T-helper 2 cell (primary cell): ENCODE measurements at regions not wholly inside any gene's neighbourhood (a gene's known extent, or its start where the extent isn't known, plus 50 kb on each side); places are given as distances from the start of the nearest gene placed in this dataset.

Experiments
- DNase-seq, 5 experiments: peaks; one replicate each; pipeline versions ENCODE4 v3.0.0 to v3.0.0-alpha.2; 2012 to 2022

DNA sequence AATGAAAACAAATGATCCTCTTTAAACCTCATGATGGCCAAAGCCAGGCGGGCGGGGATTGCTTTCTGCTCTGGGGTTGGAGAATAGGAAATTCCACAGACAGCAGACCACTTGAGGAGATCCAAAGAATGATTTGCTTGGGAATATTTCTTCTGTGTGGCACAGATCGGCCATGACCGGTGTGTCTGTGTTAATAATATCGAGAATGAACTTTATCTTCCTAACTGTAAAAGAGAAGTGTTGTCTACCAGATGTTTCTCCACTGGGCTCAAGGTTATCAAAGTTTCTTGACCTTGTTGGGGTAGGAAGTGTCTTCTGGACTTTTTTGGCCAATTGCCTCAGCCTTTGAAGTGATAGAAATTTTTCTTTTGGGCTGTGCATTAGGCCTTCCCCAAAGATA lies 186.6 kb upstream of the ZFHX3 start:
- no peak for DNase-seq

DNA sequence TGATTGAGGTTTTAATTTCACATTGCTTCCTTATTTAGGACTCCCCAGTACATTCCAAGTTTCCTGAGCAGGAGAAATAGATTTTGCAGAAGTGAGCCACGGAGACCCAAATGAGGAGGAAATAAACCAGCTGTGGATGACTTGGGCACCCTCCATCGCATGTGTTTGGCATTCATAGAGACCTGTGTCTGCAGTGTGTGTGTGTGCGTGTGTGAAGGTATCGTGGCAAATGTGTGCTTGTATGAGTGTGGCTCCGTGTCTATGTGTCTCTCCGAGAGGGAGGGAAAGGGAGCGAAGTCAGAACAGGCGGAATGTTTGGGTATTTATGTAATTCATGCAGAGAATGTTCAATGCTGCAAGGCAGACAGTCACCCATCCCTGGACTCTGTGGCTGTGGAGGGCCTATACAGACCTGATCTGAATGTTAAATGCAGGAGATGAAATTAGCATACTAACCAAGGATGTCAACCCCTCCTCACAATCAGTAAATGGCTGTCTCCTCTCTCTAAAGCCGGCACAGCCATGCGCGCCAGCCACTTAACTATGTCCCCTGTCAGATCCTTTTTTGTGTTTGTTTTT lies 186.0 kb upstream of the ZFHX3 start:
- no peak for DNase-seq

- DNase-seq, result no peak
These were observed 185.4 kb upstream of the ZFHX3 start for GRCh38 chr16:73233329-73233765.

DNA sequence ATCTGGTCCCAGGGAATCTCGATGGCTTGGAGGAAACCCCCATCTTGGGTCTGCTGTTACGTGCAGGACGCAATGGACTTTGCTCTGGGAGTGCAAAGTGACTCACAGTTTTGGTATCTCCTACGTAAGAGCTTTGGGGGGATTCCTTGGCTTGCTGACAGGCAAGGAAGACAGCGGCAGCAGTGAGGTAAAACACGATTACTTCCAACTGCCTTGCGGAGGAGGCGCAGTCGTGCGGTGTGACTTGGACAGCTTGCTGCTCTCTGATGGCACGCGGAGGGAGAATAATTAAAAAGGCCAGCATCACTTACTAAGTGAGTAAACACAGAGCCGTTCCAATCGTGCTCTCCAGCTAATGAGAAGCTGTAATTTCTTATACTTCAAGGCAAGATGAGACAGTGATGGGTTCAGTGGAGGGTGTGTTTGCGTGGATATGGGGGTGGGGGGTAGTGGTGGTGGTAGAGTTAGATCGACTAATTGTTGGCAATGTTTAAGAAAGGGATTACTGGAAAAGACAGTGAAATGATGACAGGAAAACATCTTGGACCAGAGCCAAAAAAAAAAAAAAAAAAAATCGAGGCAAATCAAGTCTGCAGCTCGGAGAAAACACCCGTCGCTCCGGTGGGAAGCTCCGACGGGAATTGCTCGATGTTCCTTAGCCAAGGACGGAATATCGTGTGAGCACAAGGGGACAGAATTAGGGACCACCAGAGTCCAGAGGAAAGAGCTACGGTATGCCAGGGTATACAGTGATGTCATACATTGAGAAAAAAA lies 184.8 kb upstream of the ZFHX3 start:
- no peak for DNase-seq

- no peak for DNase-seq
These were observed 184.1 kb upstream of the ZFHX3 start for GRCh38 chr16:73231944-73232554.

DNA sequence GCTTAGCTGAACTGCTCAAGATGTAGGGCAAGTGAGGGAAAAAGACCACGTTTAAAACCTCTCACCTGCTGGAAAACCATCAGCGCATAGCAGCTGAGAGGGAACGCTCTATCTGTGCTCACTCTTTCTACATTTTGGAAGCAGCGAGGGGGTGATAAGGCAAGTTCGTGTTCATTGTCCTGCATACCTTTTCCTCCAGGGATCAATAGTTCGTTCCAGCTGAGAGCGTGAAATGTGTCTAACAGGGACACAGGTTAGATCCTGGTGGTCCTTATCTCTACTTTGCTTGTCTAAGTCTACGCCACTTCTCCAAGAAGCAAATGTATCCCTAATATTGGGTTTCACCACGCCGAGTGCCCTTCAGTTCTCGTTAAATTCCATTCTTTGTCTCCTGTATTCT lies 183.5 kb upstream of the ZFHX3 start:
- DNase-seq, result no peak

- no peak for DNase-seq
These were observed 182.7 kb upstream of the ZFHX3 start for GRCh38 chr16:73230651-73231050.

GRCh38 chr16:73228649-73229048 lies 180.7 kb upstream of the ZFHX3 start:
- DNase-seq, result no peak

DNA sequence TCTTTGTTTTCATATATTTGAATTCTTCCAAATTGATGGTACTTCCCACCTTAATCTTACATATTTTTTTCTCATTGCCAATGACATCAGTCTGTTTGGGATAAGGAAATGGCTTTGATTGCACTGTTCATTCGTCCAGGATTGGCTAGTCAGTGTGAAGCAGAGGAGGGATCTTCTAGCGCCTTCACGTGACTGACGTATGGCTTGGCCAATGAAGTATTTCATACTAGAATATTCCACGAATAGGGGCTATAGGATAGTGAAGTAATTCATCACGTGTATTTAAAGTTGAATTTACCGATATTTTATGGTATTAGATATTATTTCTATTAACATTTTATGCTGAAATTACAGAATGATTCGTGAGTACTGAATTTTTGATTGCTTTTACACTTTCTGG lies 178.7 kb upstream of the ZFHX3 start:
- DNase-seq, result no peak

DNA sequence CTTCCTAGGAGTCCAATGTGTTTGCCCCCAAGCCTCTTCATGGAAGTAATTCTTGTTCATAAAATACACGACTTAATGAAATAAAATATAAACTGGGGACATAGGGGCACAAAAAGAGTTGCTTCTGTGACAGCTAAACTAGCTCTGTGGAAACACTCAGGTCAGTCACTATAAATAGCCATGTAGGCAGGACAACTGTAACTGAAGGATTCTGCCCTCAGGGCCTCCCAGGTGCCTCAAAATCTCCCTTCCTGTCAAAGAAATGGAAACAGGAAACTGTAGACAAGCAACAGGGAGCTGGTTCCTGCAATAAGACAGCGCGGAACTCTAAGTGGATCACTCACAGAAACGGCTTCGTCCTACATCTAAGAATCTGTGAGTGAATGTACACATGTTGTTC lies 178.1 kb upstream of the ZFHX3 start:
- DNase-seq, result no peak

GRCh38 chr16:73220836-73221235 lies 172.9 kb upstream of the ZFHX3 start:
- DNase-seq, result no peak

DNA sequence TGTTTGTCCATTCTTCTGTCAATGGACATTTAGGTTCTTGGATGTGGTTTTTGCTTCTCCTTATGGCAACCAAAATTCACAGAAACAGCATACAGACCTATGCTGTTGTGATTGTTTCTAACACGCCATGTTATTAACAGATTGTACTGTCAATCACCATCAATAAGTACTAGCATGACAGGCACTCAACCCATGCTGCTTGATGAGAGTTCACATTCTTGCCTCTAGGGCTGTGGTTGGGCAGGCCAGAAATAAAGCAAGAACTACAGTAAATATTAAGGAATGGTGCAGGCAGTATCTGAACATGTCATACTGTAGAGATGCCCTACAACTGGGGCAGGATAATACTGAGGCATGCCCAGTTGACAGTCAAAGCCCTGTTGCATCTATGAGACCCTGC lies 171.2 kb upstream of the ZFHX3 start:
- no peak for DNase-seq

DNA sequence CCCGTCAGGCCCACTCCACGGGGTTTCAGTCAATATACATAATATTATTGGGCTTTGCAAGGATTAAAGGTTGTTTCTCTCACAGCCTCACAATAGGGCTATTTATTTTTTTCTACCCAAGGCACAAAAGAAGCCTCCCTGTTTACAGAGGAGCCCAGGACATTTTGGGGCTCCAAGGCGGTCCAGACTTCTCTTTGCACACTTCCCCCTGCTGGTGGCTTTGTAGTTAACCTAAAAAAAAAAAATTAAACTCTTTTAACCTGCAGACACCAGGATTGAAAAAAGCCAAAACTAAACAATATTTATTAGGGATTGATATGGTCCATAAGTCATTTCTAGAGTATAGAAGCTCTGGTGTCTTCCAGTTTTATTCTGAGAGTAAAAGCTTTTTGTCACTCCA lies 169.7 kb upstream of the ZFHX3 start:
- DNase-seq, result no peak

- no peak for DNase-seq
These were observed 169.0 kb upstream of the ZFHX3 start for GRCh38 chr16:73216932-73217331.

DNA sequence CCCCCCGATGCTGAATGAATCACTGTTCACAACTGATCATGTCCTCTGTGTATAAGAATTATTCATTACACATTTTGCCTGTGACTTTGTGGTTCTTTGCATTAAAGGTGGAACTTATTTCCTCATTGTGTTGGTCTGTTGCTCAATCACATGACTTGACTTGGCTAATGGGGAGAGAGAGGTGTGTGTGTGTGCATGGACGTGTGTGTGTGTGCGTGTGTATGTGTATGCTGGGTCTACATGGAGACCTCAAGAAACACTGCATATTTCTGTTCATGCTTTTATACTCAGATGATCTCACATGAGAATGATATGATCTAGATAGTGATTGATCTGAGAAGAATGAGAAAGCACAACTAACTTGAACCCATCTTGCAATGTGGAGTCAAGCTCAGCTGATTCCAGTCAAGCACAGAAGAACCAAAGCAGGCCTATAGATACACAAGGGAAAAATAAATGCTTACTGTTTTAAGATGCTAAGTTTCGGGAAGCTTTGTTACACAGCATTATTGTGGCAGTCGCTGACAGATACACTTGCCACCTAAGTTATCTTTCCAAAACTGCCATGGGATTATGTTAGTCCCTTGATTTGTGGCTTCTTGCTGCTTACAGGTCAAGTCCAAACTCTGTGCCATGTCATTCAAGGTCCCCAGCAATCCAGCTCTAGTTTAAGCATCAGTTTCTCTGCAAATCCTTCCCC lies 167.9 kb upstream of the ZFHX3 start:
- DNase-seq, result no peak

GRCh38 chr16:73214825-73215677 lies 167.1 kb upstream of the ZFHX3 start:
- DNase-seq, result no peak

- DNase-seq, result no peak
These were observed 166.0 kb upstream of the ZFHX3 start for GRCh38 chr16:73213732-73214455.

GRCh38 chr16:73212431-73212830 lies 164.5 kb upstream of the ZFHX3 start:
- no peak for DNase-seq

DNA sequence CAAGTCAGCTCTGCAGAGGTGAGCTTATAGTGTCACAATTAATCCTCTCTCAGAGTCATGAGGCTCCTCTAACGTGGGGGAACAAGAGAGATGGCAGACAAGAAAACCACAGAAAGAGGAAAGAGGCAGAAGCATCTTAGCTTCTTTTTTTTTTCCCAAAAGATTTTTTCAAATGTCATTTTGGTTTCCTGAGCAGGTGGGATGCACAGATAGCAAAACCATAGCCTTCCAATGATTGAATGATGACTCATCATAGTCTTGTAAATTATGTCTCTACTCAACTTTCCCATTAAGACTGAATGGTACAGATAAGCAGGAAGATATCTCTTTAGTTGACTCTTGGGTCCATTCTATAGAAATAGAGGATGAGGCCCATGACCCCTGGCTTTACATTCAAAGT lies 162.8 kb upstream of the ZFHX3 start:
- DNase-seq, result no peak

GRCh38 chr16:73210084-73210483 lies 162.2 kb upstream of the ZFHX3 start:
- DNase-seq, result no peak

- DNase-seq, result no peak
These were observed 161.3 kb upstream of the ZFHX3 start for GRCh38 chr16:73209190-73209589.

DNA sequence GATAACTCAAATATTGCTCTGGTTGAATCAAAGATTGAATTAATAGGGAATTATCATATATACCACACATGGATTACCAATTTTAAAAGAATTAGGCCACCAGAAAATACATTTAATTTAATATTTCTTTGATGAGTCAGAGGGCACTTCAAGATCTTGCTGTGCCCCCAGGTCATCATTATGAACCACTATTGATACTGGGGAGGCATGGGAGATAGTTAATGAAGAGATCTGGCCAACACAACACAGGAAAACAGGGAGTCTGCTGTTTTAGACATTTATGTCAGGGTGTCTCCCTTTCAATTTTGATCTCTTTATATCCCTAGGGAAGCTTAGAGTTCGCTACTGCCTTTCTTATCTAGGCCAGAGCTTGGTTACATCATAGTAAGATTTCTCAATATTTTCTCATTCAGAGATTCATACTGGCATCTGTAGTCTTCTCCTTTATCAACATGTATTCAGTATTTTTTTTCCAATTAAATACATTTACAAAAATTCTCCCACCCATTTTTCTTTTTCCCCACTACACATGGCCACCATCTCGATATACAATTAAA lies 158.3 kb upstream of the ZFHX3 start:
- no peak for DNase-seq
